K562 (cell line): ENCODE measurements at regions not wholly inside any gene's neighbourhood (a gene's known extent, or its start where the extent isn't known, plus 50 kb on each side); places are given as distances from the start of the nearest gene placed in this dataset.

Source experiments
- ATAC-seq: fragments of 200-7000 bp; cut with Tn5 transposase; 3 replicates; pipeline ENCODE4 v1.9.1; 2020; ENCODE audit warnings: moderate library complexity
- BruUV-seq: library from RNA; stranded (reverse); fragments of 400-500 nt; replicated peaks from 2 replicates; lab custom pipeline; 2021; lab: Mats Ljungman, UMichigan
- CTCF ChIA-PET: fragments of 300-600 bp; formaldehyde crosslinking; extraction: SDS; loops from one replicate; lab custom pipeline; 2021; ENCODE audit warnings: low intra/inter-chr PET ratio; lab: Yijun Ruan, JAX
- POLR2A ChIA-PET: fragments of 300-600, 350-650 bp; sonication (Branson Sonifier 250); formaldehyde crosslinking; extraction: SDS; loops from one replicate; lab custom pipeline; 2021; ENCODE audit warnings: antibody characterized with exemption, inconsistent platforms; lab: Yijun Ruan, JAX
- DNase-seq, 4 experiments: peaks; one replicate each; pipeline versions ENCODE4 v3.0.0 to v3.0.0-alpha.2; 2011 to 2018; ENCODE audit warnings: low spot score in 3 of 4, mixed read lengths in 3 of 4; ENCODE audit errors: extremely low read depth in 1 of 4
- FAIRE-seq: peaks from 2 replicates; lab custom pipeline; 2011; peaks lifted over from hg19 to GRCh38; lab: Jason Lieb, UNC
- H2AFZ ChIP-seq: 2 replicates; pipeline ENCODE4 v1.6.0; 2011; ENCODE audit warnings: low read depth, low read length, control low read depth, inconsistent platforms
- H3K27ac ChIP-seq: fragments of 200-600 bp; 3 replicates; pipeline ENCODE4 v1.8.0; 2011; ENCODE audit warnings: low read depth, mild to moderate bottlenecking, control low read depth, inconsistent platforms, low read length, moderate library complexity, mixed read lengths; ENCODE audit errors: extremely low read depth
- H3K27me3 ChIP-seq, 2 experiments: fragments of 300-600 bp in 1 of 2; 2 replicates in 1 of 2; 3 replicates in 1 of 2; pipeline versions ENCODE4 v1.6.0 to v1.8.0; 2011; ENCODE audit warnings: inconsistent platforms in 2 of 2, low read length in 2 of 2, mild to moderate bottlenecking in 1 of 2, mixed read lengths in 1 of 2, moderate library complexity in 1 of 2; ENCODE audit not compliant: control insufficient read depth in 2 of 2, insufficient read depth in 2 of 2
- H3K36me3 ChIP-seq: fragments of 300-600 bp; 3 replicates; pipeline ENCODE4 v1.8.0; 2011; ENCODE audit warnings: mild to moderate bottlenecking, low read length, inconsistent platforms; ENCODE audit not compliant: control insufficient read depth, insufficient read depth
- H3K4me1 ChIP-seq, 2 experiments: fragments of 200-600 bp in 1 of 2; replicated peaks in 1 of 2; 2 replicates in 1 of 2; 3 replicates in 1 of 2; pipeline versions ENCODE4 v1.5.1 to v1.8.0; 2011; ENCODE audit warnings: inconsistent platforms in 2 of 2, low read length in 2 of 2, mild to moderate bottlenecking in 1 of 2, mixed read lengths in 1 of 2, moderate library complexity in 1 of 2; ENCODE audit not compliant: control insufficient read depth in 2 of 2, insufficient read depth in 2 of 2
- H3K4me2 ChIP-seq: 2 replicates; pipeline ENCODE4 v1.6.1; 2011; ENCODE audit warnings: low read length, control low read depth, inconsistent platforms, mixed read lengths; ENCODE audit not compliant: insufficient read depth
- H3K4me3 ChIP-seq: fragments of 200-600 bp; sonication (generic), shearing (Covaris generic); 2 replicates; pipeline ENCODE4 v1.5.1; 2016; ENCODE audit warnings: control low read depth, inconsistent platforms
- H3K79me2 ChIP-seq: fragments of 200-600 bp; 3 replicates; pipeline ENCODE4 v1.8.0; 2011; ENCODE audit warnings: low read length, inconsistent platforms; ENCODE audit not compliant: control insufficient read depth, insufficient read depth
- H3K9ac ChIP-seq, 2 experiments: 2 replicates each; pipeline versions ENCODE4 v1.6.0 to v1.6.1; 2011; ENCODE audit warnings: low read depth in 2 of 2, low read length in 2 of 2, control low read depth in 1 of 2, inconsistent platforms in 1 of 2, mild to moderate bottlenecking in 1 of 2, mixed read lengths in 1 of 2; ENCODE audit not compliant: insufficient read depth in 1 of 2
- H3K9me1 ChIP-seq: one replicate; pipeline ENCODE4 v1.6.0; 2011; ENCODE audit warnings: inconsistent platforms, mild to moderate bottlenecking, low read length, moderate library complexity; ENCODE audit not compliant: control insufficient read depth, insufficient read depth
- H3K9me3 ChIP-seq: replicated peaks from 2 replicates; pipeline ENCODE4 v1.5.1; 2011; ENCODE audit warnings: low read depth, low read length, inconsistent platforms; ENCODE audit not compliant: control insufficient read depth, insufficient read depth
- H4K20me1 ChIP-seq: replicated peaks from 2 replicates; pipeline ENCODE4 v1.6.1; 2011; ENCODE audit warnings: low read length, inconsistent platforms, mixed read lengths; ENCODE audit not compliant: control insufficient read depth, insufficient read depth
- CHD1 ChIP-seq: fragments of 200-600 bp; sonication (generic); IDR thresholded peaks from one replicate; pipeline ENCODE4 v1.6.1; 2012; ENCODE audit warnings: mild to moderate bottlenecking, moderate library complexity, low read length, inconsistent platforms
- FOSL1 ChIP-seq: fragments of 200-800 bp; sonication (Bioruptor generic); conservative IDR thresholded peaks from 2 replicates; pipeline ENCODE4 v1.6.1; 2016; ENCODE audit warnings: missing genetic modification characterization, missing compliant biosample characterization
- KLF1 ChIP-seq: fragments of 450-650 bp; IDR thresholded peaks from 2 replicates; pipeline ENCODE4 v1.6.1; 2016; ENCODE audit warnings: missing genetic modification characterization, missing compliant biosample characterization
- POLR2AphosphoS2 ChIP-seq: IDR thresholded peaks from 2 replicates; pipeline ENCODE4 v1.6.1; 2012; ENCODE audit warnings: low read length, improper control_type of control experiment
- PPARD ChIP-seq: fragments of 250-450 bp; sonication (Bioruptor Pico); IDR thresholded peaks from 2 replicates; pipeline ENCODE4 v1.8.0; 2022; ENCODE audit warnings: inconsistent platforms, mild to moderate bottlenecking, moderate library complexity
- RFX5 ChIP-seq: IDR thresholded peaks from 2 replicates; pipeline ENCODE4 v1.6.1; 2011; ENCODE audit warnings: low read depth, mild to moderate bottlenecking, improper control_type of control experiment, low read length
- SAFB ChIP-seq: fragments of 200-400 bp; formaldehyde crosslinking; IDR thresholded peaks from 2 replicates; pipeline ENCODE4 v1.6.1; 2017; ENCODE audit warnings: low read depth, low read length, borderline replicate concordance
- TCFL5 ChIP-seq: fragments of 250-450 bp; sonication (Bioruptor Pico); conservative IDR thresholded peaks from 2 replicates; pipeline ENCODE4 v1.6.1; 2021; ENCODE audit warnings: mild to moderate bottlenecking, moderate library complexity, matching md5 sums
- ZNF778 ChIP-seq: fragments of 450-650 bp; formaldehyde crosslinking; IDR thresholded peaks from 2 replicates; pipeline ENCODE4 v1.4.0; 2020; ENCODE audit warnings: mild to moderate bottlenecking, moderate library complexity
- WGBS: fragments of 100-300 bp; shearing (Covaris generic); methylation state at CpG from one replicate; pipeline ENCODE4 v1.1.6; 2016; ENCODE audit warnings: low coverage, mixed read lengths; ENCODE audit not compliant: insufficient coverage; ENCODE audit errors: missing lambda C conversion rate; 5-methylcytosine and 5-hydroxymethylcytosine counted together
- in situ Hi-C: fragments of 300-500 bp; cut with MboI; formaldehyde crosslinking; loops from 4 replicates; pipeline ENCODE4 v1.15.0; 2018; ENCODE audit warnings: inconsistent platforms, mixed read lengths
- intact Hi-C: fragments of 100-400 bp; cut with micrococcal nuclease; formaldehyde crosslinking; loops from 2 replicates; pipeline ENCODE4 v1.14.2; 2022
- TF ChIP-seq, protein P1 (sequence below): fragments of 150-350 bp; IDR thresholded peaks from 2 replicates; pipeline ENCODE4 v1.6.1; 2014; ENCODE audit warnings: low read depth, mild to moderate bottlenecking, low read length, borderline replicate concordance
- TF ChIP-seq, protein P2 (sequence below): sonication (generic); formaldehyde crosslinking; IDR thresholded peaks from 2 replicates; pipeline ENCODE4 v1.8.1; 2023; ENCODE audit warnings: mild to moderate bottlenecking, missing genetic modification reagents
- TF ChIP-seq, protein P3 (sequence below): sonication (generic); formaldehyde crosslinking; IDR thresholded peaks from 2 replicates; pipeline ENCODE4 v1.8.1; 2023; ENCODE audit warnings: mild to moderate bottlenecking, missing genetic modification reagents, moderate library complexity
- TF ChIP-seq, protein P4 (sequence below): fragments of 450-650 bp; conservative IDR thresholded peaks from 2 replicates; pipeline ENCODE4 v1.6.1; 2016; ENCODE audit warnings: missing genetic modification characterization, low read depth, mild to moderate bottlenecking, control low read depth, missing compliant biosample characterization

DNA sequence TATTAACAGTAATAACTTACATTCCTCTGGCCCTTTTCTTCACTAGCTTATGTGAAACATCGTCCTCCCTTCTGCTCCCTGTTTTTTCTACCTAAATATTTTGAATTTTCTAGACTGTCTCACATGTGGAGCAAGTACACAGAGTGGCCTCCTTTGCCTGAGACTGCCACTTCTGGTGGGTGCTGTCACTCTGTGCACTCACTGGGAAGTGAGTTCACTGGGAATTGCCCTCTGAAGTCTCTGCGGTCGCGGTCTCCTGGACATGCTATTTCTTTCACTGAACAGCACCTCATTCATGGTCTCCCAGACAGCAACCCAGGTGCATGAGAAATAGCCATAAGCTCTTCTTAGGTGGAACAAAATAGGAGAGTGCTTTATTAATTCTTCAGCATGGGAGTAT lies 1179.7 kb upstream of the ADGRL3 start:
- Histone ChIP-seq H3K27me3 (no peaks in the 10 kb centered on the region), H3K4me1 (no peaks in the 10 kb centered on the region), H3K4me2 (no peak overlapping the region), H3K9me3 (no peaks in the 10 kb centered on the region; the same call in 1 of the 2 replicates)
- intact Hi-C loops: no loop called here
- in situ Hi-C loops: no loop called here
- WGBS: 0% methylated on average over 4 of the region's 4 CpGs
- TF ChIP-seq, protein P1, sequence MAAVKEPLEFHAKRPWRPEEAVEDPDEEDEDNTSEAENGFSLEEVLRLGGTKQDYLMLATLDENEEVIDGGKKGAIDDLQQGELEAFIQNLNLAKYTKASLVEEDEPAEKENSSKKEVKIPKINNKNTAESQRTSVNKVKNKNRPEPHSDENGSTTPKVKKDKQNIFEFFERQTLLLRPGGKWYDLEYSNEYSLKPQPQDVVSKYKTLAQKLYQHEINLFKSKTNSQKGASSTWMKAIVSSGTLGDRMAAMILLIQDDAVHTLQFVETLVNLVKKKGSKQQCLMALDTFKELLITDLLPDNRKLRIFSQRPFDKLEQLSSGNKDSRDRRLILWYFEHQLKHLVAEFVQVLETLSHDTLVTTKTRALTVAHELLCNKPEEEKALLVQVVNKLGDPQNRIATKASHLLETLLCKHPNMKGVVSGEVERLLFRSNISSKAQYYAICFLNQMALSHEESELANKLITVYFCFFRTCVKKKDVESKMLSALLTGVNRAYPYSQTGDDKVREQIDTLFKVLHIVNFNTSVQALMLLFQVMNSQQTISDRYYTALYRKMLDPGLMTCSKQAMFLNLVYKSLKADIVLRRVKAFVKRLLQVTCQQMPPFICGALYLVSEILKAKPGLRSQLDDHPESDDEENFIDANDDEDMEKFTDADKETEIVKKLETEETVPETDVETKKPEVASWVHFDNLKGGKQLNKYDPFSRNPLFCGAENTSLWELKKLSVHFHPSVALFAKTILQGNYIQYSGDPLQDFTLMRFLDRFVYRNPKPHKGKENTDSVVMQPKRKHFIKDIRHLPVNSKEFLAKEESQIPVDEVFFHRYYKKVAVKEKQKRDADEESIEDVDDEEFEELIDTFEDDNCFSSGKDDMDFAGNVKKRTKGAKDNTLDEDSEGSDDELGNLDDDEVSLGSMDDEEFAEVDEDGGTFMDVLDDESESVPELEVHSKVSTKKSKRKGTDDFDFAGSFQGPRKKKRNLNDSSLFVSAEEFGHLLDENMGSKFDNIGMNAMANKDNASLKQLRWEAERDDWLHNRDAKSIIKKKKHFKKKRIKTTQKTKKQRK: no peak
- TF ChIP-seq CHD1 (no peak), POLR2AphosphoS2 (no peak), FOSL1 (no peak), TCFL5 (CRISPR knock-in tag) (no peak), RFX5 (no peak), SAFB (no peak), ZNF778 (CRISPR knock-in tag) (no peak), KLF1 (tag) (no peak), PPARD (CRISPR knock-in tag) (no peak)
- TF ChIP-seq, protein P2, sequence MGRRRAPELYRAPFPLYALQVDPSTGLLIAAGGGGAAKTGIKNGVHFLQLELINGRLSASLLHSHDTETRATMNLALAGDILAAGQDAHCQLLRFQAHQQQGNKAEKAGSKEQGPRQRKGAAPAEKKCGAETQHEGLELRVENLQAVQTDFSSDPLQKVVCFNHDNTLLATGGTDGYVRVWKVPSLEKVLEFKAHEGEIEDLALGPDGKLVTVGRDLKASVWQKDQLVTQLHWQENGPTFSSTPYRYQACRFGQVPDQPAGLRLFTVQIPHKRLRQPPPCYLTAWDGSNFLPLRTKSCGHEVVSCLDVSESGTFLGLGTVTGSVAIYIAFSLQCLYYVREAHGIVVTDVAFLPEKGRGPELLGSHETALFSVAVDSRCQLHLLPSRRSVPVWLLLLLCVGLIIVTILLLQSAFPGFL (CRISPR knock-in tag): no peak
- TF ChIP-seq, protein P3, sequence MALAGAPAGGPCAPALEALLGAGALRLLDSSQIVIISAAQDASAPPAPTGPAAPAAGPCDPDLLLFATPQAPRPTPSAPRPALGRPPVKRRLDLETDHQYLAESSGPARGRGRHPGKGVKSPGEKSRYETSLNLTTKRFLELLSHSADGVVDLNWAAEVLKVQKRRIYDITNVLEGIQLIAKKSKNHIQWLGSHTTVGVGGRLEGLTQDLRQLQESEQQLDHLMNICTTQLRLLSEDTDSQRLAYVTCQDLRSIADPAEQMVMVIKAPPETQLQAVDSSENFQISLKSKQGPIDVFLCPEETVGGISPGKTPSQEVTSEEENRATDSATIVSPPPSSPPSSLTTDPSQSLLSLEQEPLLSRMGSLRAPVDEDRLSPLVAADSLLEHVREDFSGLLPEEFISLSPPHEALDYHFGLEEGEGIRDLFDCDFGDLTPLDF (CRISPR knock-in tag): no peak
- TF ChIP-seq, protein P4, sequence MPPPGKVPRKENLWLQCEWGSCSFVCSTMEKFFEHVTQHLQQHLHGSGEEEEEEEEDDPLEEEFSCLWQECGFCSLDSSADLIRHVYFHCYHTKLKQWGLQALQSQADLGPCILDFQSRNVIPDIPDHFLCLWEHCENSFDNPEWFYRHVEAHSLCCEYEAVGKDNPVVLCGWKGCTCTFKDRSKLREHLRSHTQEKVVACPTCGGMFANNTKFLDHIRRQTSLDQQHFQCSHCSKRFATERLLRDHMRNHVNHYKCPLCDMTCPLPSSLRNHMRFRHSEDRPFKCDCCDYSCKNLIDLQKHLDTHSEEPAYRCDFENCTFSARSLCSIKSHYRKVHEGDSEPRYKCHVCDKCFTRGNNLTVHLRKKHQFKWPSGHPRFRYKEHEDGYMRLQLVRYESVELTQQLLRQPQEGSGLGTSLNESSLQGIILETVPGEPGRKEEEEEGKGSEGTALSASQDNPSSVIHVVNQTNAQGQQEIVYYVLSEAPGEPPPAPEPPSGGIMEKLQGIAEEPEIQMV (tag): no peak
- TF ChIP-seq, all 486 proteins: peak for 0
- FAIRE-seq (no peak), ATAC-seq (no peak), DNase-seq (no peak)
- no TSS peak for BruUV-seq
- H3K9me1 ChIP-seq: no peaks in the 10 kb centered on the region
- no peak overlapping the region for H2AFZ ChIP-seq
- POLR2A ChIA-PET: no interaction called here
- no peaks in the 10 kb centered on the region for H4K20me1 ChIP-seq
- CTCF ChIA-PET: no interaction called here
- no peak overlapping the region for H3K9ac ChIP-seq
- no peaks in the 10 kb centered on the region for H3K36me3 ChIP-seq
- H3K79me2 ChIP-seq: no peaks in the 10 kb centered on the region
- no peak overlapping the region for H3K27ac ChIP-seq
- no peak overlapping the region for H3K4me3 ChIP-seq
